ENCODE measurements at regions not wholly inside any gene's neighbourhood (a gene's known extent, or its start where the extent isn't known, plus 50 kb on each side); places are given as distances from the start of the nearest gene placed in this dataset.

GRCh38 chr1:239861985-239862384 lies 229.7 kb upstream of the FMN2 start:
- Histone ChIP-seq H3K4me3 (ENCODE audit: low read depth in 2 of 2, low read length in 2 of 2) (no peak overlapping the region), H3K4me1 (ENCODE audit: control insufficient read depth, insufficient read depth, low read length) (no peaks in the 10 kb centered on the region), H3K9me3 (ENCODE audit: control insufficient read depth, insufficient read depth, low read depth, low read length) (0 out of 2 replicates have a peak, but pooled peaks cover 2% of the 10 kb centered on the region), H3K27me3 (ENCODE audit: control insufficient read depth, insufficient read depth, low read length) (no peaks in the 10 kb centered on the region), H3K27ac (ENCODE audit: low read length) (no peak overlapping the region), H3K36me3 (ENCODE audit: control insufficient read depth, insufficient read depth, low read length) (no peaks in the 10 kb centered on the region)
- in situ Hi-C loops (cut with HindIII; ENCODE audit: low pct_unique_long_range_greater_than_20kb, low sequenced_read_pairs) (no loop called here), intact Hi-C loops (cut with micrococcal nuclease; ENCODE audit: unreplicated experiment) (no loop called here)
- ChIA-PET POLR2A (no interaction called here), CTCF (no interaction called here)
- no peak for TF ChIP-seq CTCF (IDR thresholded peaks at IDR 0.05)
- no peak for TF ChIP-seq POLR2AphosphoS5 (IDR thresholded peaks at IDR 0.05; ENCODE audit: low read depth, low read length)
- no peak for TF ChIP-seq REST (IDR thresholded peaks at IDR 0.05; ENCODE audit: insufficient read depth in 1 of 2, low read depth in 2 of 2, low read length in 1 of 2)
- no peak for TF ChIP-seq SIN3A (IDR thresholded peaks at IDR 0.05; ENCODE audit: borderline replicate concordance, insufficient read depth, low read depth, low read length)
- TF ChIP-seq TCF7L2 (IDR thresholded peaks at IDR 0.05; ENCODE audit: low read depth, low read length), result no peak
- ATAC-seq, result no peak
- no peak for DNase-seq (ENCODE audit: low read depth, low spot score)
- BruUV-seq (replicated peaks), result no TSS peak

- H3K36me3 ChIP-seq (ENCODE audit: control insufficient read depth, insufficient read depth, low read length), result no peaks in the 10 kb centered on the region
- no peaks in the 10 kb centered on the region for H3K9me3 ChIP-seq (ENCODE audit: control insufficient read depth, insufficient read depth, low read depth, low read length)
- DNase-seq (ENCODE audit: low read depth, low spot score) (no peak), ATAC-seq (no peak)
- no TSS peak for BruUV-seq (replicated peaks)
- in situ Hi-C loops (cut with HindIII; ENCODE audit: low pct_unique_long_range_greater_than_20kb, low sequenced_read_pairs), result no loop called here
- intact Hi-C loops (cut with micrococcal nuclease; ENCODE audit: unreplicated experiment), result no loop called here
- no peak overlapping the region for H3K27ac ChIP-seq (ENCODE audit: low read length)
- H3K4me1 ChIP-seq (ENCODE audit: control insufficient read depth, insufficient read depth, low read length), result no peaks in the 10 kb centered on the region
- H3K4me3 ChIP-seq (ENCODE audit: low read depth in 2 of 2, low read length in 2 of 2), result no peak overlapping the region
- CTCF ChIA-PET, result no interaction called here
- no peaks in the 10 kb centered on the region for H3K27me3 ChIP-seq (ENCODE audit: control insufficient read depth, insufficient read depth, low read length)
- no peak for TF ChIP-seq TCF7L2 (IDR thresholded peaks at IDR 0.05; ENCODE audit: low read depth, low read length)
- POLR2A ChIA-PET, result interaction anchor here (0.6 kb wide), 1 partner anchor 163 kb away, joined by 3 read pairs; no protein-coding TSS in a partner anchor
Observed at GRCh38 chr1:239868058-239868832, 223.4 kb upstream of the FMN2 start.

- ChIA-PET CTCF (no interaction called here), POLR2A (no interaction called here)
- no peak overlapping the region for H3K4me3 ChIP-seq (ENCODE audit: low read depth in 2 of 2, low read length in 2 of 2)
- H3K36me3 ChIP-seq (ENCODE audit: control insufficient read depth, insufficient read depth, low read length), result no peaks in the 10 kb centered on the region
- no TSS peak for BruUV-seq (replicated peaks)
- H3K4me1 ChIP-seq (ENCODE audit: control insufficient read depth, insufficient read depth, low read length), result no peaks in the 10 kb centered on the region
- in situ Hi-C loops (cut with HindIII; ENCODE audit: low pct_unique_long_range_greater_than_20kb, low sequenced_read_pairs) (no loop called here), intact Hi-C loops (cut with micrococcal nuclease; ENCODE audit: unreplicated experiment) (no loop called here)
- no peaks in the 10 kb centered on the region for H3K9me3 ChIP-seq (ENCODE audit: control insufficient read depth, insufficient read depth, low read depth, low read length)
- H3K27me3 ChIP-seq (ENCODE audit: control insufficient read depth, insufficient read depth, low read length), result no peaks in the 10 kb centered on the region
- no peak overlapping the region for H3K27ac ChIP-seq (ENCODE audit: low read length)
- no peak for TF ChIP-seq TCF7L2 (IDR thresholded peaks at IDR 0.05; ENCODE audit: low read depth, low read length)
- TF ChIP-seq REST (IDR thresholded peaks at IDR 0.05; ENCODE audit: insufficient read depth in 1 of 2, low read depth in 2 of 2, low read length in 1 of 2), result no peak
- no peak for TF ChIP-seq SIN3A (IDR thresholded peaks at IDR 0.05; ENCODE audit: borderline replicate concordance, insufficient read depth, low read depth, low read length)
- no peak for TF ChIP-seq POLR2AphosphoS5 (IDR thresholded peaks at IDR 0.05; ENCODE audit: low read depth, low read length)
- no peak for TF ChIP-seq CTCF (IDR thresholded peaks at IDR 0.05)
- DNase-seq (ENCODE audit: low read depth, low spot score) (no peak), ATAC-seq (no peak)
Observed at GRCh38 chr1:239870194-239870593, 221.5 kb upstream of the FMN2 start.
